ENCODE measurements at regions not wholly inside any gene's neighbourhood (a gene's known extent, or its start where the extent isn't known, plus 50 kb on each side); places are given as distances from the start of the nearest gene placed in this dataset.

DNA sequence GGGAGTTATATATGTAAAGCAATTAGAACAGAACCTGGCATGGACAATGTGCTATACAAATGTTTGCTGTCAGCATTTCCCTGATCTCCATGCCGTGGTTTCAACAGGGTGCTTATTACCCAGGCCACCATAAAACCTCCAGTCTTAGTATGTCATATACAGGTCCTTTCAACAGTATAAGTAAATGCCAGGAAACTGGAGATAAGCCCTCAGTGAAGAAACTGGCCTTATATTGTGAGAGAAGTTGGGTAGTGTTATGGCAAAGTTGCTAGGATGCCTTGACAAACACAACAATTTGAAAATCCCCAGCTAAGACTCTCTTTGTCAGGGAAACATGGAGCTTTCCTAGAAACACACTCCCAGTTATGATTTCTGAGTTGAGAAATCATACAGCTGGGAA is 850.2 kb upstream of the ADAMTS5 start:
- in situ Hi-C loops (cut with HindIII; ENCODE audit: low pct_ligation_motif_present, low pct_unique_long_range_greater_than_20kb, low sequenced_read_pairs), result no loop called here
- no peak for DNase-seq

GRCh38 chr21:27816301-27816700 is 849.4 kb upstream of the ADAMTS5 start:
- no peak for DNase-seq
- in situ Hi-C loops (cut with HindIII; ENCODE audit: low pct_ligation_motif_present, low pct_unique_long_range_greater_than_20kb, low sequenced_read_pairs), result no loop called here

- in situ Hi-C loops (cut with HindIII; ENCODE audit: low pct_ligation_motif_present, low pct_unique_long_range_greater_than_20kb, low sequenced_read_pairs), result no loop called here
- no peak for DNase-seq
Observed at GRCh38 chr21:27814226-27814625, 847.3 kb upstream of the ADAMTS5 start.

DNA sequence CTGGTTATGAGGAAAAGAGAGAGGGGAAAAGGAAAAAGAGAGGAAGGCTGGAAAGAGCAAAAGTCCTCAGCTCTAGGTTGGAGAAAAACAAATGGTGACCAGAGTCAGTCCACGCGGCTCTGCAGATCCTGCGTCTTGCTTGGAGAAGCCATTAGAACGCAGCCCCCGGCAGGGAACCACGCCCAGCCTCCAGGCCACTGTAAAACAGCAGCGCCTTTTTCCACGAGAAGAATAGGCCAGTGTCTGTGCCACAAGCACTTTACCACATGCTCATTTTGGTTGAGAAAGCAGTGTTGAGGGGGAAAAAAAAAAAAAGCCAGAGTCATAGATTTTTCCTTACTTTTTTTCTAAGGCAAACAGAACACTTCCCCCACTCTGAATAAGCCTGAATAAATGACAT is 846.9 kb upstream of the ADAMTS5 start:
- DNase-seq, result no peak
- in situ Hi-C loops (cut with HindIII; ENCODE audit: low pct_ligation_motif_present, low pct_unique_long_range_greater_than_20kb, low sequenced_read_pairs), result no loop called here

- no peak for DNase-seq
- in situ Hi-C loops (cut with HindIII; ENCODE audit: low pct_ligation_motif_present, low pct_unique_long_range_greater_than_20kb, low sequenced_read_pairs), result no loop called here
Observed at GRCh38 chr21:27813344-27813743, 846.5 kb upstream of the ADAMTS5 start.

- DNase-seq, result no peak
- in situ Hi-C loops (cut with HindIII; ENCODE audit: low pct_ligation_motif_present, low pct_unique_long_range_greater_than_20kb, low sequenced_read_pairs), result no loop called here
Observed at GRCh38 chr21:27812279-27812678, 845.4 kb upstream of the ADAMTS5 start.

DNA sequence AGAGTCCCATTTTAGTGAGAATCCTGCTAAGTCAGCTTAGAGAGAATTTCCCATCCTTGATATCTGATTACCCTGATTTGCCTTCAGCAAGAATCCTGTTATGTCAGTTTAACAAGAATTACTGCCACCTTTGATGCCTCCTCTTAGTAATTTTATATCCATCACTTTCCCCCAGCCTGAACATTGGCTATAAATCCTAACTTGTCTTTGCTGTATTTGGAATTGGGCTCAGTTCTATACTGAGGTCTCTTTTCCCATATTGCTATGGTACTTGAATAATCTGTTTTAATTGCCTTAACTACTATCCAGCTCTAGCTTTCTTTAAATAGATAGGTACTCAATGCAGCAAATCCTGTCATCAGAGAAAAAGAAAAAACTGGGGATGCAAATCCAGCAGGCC is 842.0 kb upstream of the ADAMTS5 start:
- no peak for DNase-seq
- in situ Hi-C loops (cut with HindIII; ENCODE audit: low pct_ligation_motif_present, low pct_unique_long_range_greater_than_20kb, low sequenced_read_pairs), result no loop called here

DNA sequence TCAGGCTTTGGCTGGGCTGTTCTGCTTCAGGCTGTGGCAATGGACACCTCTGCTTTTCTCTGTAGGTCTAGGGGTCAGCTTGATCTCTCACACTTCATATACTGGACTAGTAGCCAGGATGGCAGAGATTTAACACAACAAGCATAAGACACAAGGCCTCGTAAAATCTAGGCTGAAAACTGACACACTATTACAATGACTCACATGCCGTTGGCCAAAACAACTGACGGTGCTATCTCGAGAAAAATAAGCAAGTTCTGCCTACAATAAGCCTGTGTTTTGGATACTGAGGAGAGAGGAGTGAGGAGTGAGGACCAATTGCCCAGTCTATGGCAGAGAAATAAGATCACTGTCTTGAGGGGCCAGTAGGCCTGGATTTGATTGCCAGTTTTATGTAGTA is 840.7 kb upstream of the ADAMTS5 start:
- in situ Hi-C loops (cut with HindIII; ENCODE audit: low pct_ligation_motif_present, low pct_unique_long_range_greater_than_20kb, low sequenced_read_pairs), result no loop called here
- DNase-seq, result no peak

DNA sequence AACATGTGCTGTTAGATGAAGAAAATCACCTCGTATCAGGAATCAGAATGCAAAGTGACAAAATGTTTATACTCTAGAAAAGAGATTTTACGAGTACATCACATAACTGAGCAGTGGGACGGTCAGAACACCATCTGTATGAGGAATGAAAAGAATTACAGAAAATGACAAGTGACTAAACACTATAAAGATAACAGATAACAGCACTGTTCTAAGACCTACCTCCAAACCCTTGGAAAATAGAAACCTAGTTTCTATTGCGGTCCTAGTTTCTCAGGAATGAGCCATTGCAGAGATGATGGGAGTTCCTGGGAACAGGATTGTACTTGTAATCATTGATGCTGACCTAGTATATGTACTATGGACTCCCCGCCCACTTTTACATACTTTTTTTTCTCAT is 839.4 kb upstream of the ADAMTS5 start:
- in situ Hi-C loops (cut with HindIII; ENCODE audit: low pct_ligation_motif_present, low pct_unique_long_range_greater_than_20kb, low sequenced_read_pairs), result no loop called here
- DNase-seq, result no peak

DNA sequence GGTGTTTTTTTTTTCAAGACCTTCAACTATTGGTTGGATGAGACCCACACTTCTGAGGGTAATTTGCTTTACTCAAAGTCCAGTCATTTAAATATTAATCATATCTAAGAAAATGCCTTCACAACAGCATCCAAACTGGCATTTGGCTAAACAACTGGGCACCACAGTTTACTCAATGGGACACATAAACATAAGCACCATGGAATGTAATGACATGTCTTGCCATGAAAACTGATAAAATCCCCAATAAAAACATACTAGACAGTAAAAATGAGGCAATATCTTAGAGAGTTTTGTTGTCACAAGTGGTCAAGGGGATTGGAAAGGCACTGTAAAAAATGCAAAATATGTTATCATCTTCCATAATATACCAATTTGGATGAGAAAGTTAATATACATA is 838.8 kb upstream of the ADAMTS5 start:
- in situ Hi-C loops (cut with HindIII; ENCODE audit: low pct_ligation_motif_present, low pct_unique_long_range_greater_than_20kb, low sequenced_read_pairs), result no loop called here
- no peak for DNase-seq

DNA sequence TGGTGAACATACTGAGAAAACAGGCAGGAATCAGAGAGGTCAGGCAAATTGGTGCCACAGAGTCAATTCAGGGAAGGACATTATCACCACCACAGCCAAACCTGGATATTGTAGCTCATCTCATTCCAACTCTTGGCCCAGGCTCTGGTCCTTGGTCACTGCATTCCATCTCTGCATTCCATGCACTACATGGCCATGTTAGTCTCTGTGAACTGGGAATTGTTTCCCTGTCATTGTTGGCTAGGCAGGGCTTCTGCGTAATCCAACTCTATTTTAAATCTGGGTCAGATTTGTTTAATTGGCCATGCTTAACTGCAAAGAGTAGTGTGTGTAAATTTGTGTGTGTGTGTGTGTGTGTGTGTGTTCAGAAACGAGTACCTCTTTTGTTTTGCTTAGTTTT is 837.6 kb upstream of the ADAMTS5 start:
- no peak for DNase-seq
- in situ Hi-C loops (cut with HindIII; ENCODE audit: low pct_ligation_motif_present, low pct_unique_long_range_greater_than_20kb, low sequenced_read_pairs), result no loop called here

- no peak for DNase-seq
- in situ Hi-C loops (cut with HindIII; ENCODE audit: low pct_ligation_motif_present, low pct_unique_long_range_greater_than_20kb, low sequenced_read_pairs), result no loop called here
Observed at GRCh38 chr21:27803571-27803970, 836.7 kb upstream of the ADAMTS5 start.

- peak; percentile 61 for DNase-seq
- in situ Hi-C loops (cut with HindIII; ENCODE audit: low pct_ligation_motif_present, low pct_unique_long_range_greater_than_20kb, low sequenced_read_pairs), result no loop called here
Observed at GRCh38 chr21:27802816-27803475, 836.1 kb upstream of the ADAMTS5 start.

DNA sequence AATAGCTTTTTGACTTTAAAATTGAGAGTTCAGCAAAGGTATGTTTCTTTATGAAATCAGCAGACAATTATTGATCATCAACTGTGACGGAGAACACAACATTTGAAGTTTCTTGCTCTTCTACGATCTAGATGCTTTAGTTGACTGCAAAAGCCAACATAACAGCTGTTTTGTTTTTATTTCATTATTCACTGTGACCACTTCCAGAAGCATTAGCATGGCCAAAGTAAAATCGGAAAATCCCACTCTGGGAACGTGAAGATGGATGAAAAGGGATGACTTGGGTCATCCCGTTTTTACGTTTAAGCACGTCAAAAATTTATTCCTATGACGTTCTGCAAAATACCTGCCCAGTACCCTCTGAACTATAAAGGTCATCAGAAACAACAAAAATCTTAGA is 833.0 kb upstream of the ADAMTS5 start:
- in situ Hi-C loops (cut with HindIII; ENCODE audit: low pct_ligation_motif_present, low pct_unique_long_range_greater_than_20kb, low sequenced_read_pairs), result no loop called here
- no peak for DNase-seq

DNA sequence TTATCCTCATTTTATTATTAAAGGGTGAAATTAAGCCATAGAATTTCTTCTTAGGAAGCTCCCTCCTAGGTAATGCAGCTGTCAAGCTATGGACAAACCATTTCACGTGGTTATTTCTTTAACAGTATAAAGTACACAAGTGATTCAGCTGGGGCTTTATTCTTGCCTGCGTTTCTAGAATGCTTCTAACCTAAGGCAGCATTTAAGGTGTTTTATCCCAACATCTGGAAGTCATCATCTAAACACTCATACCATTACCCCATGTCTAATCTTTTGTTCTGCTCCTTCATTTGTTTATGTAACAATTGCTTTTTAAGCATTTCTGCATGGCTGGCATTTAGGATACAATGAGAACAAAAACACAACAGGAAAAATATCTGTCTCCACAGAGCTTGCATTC is 829.2 kb upstream of the ADAMTS5 start:
- no peak for DNase-seq
- in situ Hi-C loops (cut with HindIII; ENCODE audit: low pct_ligation_motif_present, low pct_unique_long_range_greater_than_20kb, low sequenced_read_pairs), result no loop called here

DNA sequence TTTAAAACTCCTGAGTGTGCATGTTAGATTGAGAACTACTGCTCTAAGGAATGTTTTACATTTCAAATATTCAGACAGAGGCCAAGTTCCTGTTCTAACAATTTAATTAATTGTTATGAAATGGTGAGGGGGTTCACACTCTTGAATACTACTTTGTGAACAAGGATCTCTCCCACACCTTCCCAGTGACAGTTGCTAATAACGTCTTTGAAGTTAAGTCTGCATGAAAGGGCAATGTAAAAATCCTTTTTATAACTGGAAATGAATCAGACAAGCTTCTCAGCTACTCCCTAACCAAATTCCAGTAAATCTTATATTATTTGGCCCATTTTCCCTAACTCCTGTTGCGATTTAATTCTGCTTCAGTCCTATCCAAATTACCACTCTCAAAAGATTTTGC is 828.5 kb upstream of the ADAMTS5 start:
- DNase-seq, result no peak
- in situ Hi-C loops (cut with HindIII; ENCODE audit: low pct_ligation_motif_present, low pct_unique_long_range_greater_than_20kb, low sequenced_read_pairs), result no loop called here

DNA sequence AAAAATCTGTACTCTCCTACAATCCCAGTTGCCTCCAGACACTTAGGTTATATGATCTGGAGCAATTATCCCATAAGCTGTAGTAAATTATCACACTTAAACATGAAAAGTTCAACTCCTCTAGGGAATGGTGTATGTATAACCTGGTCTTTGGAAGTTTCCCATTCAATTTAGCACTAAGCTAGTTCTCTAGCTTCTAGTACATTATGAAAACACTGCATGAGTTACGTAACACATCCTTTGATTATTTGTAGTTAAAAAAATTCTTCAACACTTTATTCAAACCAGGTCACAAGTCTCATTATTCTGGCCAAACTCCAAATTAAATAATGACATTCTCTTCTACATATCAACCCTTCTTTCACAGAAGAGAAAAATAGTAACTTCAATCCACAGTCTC is 827.0 kb upstream of the ADAMTS5 start:
- in situ Hi-C loops (cut with HindIII; ENCODE audit: low pct_ligation_motif_present, low pct_unique_long_range_greater_than_20kb, low sequenced_read_pairs), result no loop called here

DNA sequence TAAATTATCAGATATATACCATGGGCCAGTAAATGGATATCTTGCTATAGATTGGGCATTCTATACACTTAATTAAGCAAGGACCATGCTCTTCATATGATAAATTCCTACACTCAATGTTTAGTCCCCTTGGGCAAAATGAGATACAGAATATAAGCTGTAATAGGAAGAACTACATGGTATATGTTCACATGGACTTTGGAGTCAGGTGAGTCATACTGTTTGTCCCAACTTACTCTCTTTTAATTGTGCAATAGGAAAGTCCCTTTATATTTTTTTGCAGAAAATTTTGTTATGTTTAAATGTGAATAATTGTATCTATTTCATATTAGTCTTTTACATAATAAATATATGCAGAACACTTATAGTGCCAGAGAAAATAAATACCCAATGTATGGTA is 820.2 kb upstream of the ADAMTS5 start:
- DNase-seq, result no peak
- in situ Hi-C loops (cut with HindIII; ENCODE audit: low pct_ligation_motif_present, low pct_unique_long_range_greater_than_20kb, low sequenced_read_pairs), result no loop called here

More for the DNA sequence above, 827.0 kb upstream of the ADAMTS5 start:
- DNase-seq, result no peak

GRCh38 chr21:27779606-27780005 is 812.7 kb upstream of the ADAMTS5 start:
- DNase-seq, result no peak
- in situ Hi-C loops (cut with HindIII; ENCODE audit: low pct_ligation_motif_present, low pct_unique_long_range_greater_than_20kb, low sequenced_read_pairs), result no loop called here

DNA sequence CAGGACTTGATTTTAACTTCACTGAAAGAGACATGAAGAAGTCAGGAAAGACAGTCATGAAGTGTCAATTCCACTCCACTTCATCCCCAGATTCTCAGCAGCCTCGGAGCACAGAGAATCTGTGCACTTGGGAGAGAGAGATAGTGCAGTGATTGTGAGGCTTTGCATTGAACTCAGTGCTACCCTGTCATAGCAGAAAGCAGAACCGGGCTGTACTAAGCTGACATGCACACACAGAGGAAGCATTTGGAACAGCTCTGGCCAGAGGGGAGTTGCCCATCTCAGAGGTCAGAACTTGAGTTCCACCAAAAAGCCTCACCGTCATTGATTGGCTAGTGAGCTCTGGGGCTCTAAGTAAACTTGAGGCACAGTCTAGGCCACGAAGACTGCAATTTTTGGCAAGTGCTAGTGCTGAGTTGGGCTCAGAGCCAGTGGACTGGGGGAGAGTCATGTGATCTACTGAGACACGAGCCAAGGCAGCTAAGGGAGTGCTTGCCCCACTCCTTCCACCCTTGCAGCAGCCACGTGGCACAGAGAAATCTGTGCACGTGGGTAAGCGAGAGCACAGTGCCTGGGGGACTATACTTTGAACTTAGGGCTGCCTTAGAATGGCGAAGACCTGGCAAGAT is 810.2 kb upstream of the ADAMTS5 start:
- in situ Hi-C loops (cut with HindIII; ENCODE audit: low pct_ligation_motif_present, low pct_unique_long_range_greater_than_20kb, low sequenced_read_pairs), result no loop called here
- DNase-seq, result no peak

- in situ Hi-C loops (cut with HindIII; ENCODE audit: low pct_ligation_motif_present, low pct_unique_long_range_greater_than_20kb, low sequenced_read_pairs), result no loop called here
- no peak for DNase-seq
Observed at GRCh38 chr21:27772816-27773215, 805.9 kb upstream of the ADAMTS5 start.
